ENCODE measurements at regions not wholly inside any gene's neighbourhood (a gene's known extent, or its start where the extent isn't known, plus 50 kb on each side); places are given as distances from the start of the nearest gene placed in this dataset.

DNA sequence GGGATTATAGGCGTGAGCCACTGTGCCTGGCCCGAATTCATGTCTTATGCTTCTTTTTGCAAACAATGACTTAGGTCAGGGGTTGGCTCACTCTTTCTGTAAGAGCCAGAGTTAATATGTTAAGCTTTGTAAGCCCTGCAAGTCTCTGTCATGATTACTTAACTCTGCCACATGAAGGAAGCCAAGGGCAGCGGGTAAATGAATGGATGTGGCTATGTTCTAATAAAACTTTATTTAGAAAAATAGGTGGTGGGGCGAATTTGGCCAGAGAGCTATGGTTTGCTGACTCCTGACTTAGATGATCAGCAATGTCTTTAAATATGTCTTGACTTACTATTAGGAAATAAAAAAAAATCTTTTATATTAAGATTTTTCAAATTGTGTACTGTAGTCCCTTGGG, 114.9 kb upstream of the ZFP64 start:
- TF ChIP-seq EP300 (IDR thresholded peaks at IDR 0.05) (no peak), POLR2AphosphoS5 (IDR thresholded peaks at IDR 0.05) (no peak), POLR2A (IDR thresholded peaks at IDR 0.05; ENCODE audit: low read depth) (no peak)
- TF ChIP-seq, protein P1, sequence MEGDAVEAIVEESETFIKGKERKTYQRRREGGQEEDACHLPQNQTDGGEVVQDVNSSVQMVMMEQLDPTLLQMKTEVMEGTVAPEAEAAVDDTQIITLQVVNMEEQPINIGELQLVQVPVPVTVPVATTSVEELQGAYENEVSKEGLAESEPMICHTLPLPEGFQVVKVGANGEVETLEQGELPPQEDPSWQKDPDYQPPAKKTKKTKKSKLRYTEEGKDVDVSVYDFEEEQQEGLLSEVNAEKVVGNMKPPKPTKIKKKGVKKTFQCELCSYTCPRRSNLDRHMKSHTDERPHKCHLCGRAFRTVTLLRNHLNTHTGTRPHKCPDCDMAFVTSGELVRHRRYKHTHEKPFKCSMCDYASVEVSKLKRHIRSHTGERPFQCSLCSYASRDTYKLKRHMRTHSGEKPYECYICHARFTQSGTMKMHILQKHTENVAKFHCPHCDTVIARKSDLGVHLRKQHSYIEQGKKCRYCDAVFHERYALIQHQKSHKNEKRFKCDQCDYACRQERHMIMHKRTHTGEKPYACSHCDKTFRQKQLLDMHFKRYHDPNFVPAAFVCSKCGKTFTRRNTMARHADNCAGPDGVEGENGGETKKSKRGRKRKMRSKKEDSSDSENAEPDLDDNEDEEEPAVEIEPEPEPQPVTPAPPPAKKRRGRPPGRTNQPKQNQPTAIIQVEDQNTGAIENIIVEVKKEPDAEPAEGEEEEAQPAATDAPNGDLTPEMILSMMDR (IDR thresholded peaks at IDR 0.05): no peak
- DNase-seq (ENCODE audit: extremely low spot score): no peak
- no peak overlapping the region for H3K27ac ChIP-seq (replicated peaks in 1 of 4)
- H3K4me1 ChIP-seq: no peaks in the 10 kb centered on the region
- WGBS: 91% methylated on average over 4 of the region's 4 CpGs
- no peak overlapping the region for H3K4me3 ChIP-seq
- intact Hi-C loops (cut with DNase I): no loop called here
- peaks cover 0 to 11% (median 0%) of the 10 kb centered on the region in 4 donors for H3K27me3 ChIP-seq
- no peaks in the 10 kb centered on the region for H3K9me3 ChIP-seq
- no peaks in the 10 kb centered on the region for H3K36me3 ChIP-seq

DNA sequence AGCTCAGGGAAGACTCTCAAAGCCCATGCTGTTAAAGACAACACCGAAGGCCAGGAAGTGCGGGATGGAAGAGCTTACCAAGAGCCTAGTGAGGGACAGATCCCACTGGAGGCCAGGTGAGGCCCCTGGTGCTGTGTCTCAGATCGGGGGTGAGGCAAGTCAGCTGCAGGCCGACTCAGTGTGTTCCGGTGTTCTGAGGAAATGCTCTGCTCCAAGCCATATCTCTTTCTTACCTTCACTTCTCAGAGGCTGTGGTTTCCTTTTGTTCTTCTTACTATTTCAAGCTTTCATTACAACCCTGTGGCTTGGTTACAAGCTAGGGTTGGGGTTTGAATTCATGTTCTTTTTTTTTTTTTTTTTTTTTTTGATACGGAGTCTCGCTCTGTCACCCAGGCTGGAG, 114.3 kb upstream of the ZFP64 start:
- H3K4me1 ChIP-seq: no peaks in the 10 kb centered on the region
- H3K27me3 ChIP-seq: peaks cover 0 to 11% (median 0%) of the 10 kb centered on the region in 4 donors
- DNase-seq (ENCODE audit: extremely low spot score): no peak

DNA sequence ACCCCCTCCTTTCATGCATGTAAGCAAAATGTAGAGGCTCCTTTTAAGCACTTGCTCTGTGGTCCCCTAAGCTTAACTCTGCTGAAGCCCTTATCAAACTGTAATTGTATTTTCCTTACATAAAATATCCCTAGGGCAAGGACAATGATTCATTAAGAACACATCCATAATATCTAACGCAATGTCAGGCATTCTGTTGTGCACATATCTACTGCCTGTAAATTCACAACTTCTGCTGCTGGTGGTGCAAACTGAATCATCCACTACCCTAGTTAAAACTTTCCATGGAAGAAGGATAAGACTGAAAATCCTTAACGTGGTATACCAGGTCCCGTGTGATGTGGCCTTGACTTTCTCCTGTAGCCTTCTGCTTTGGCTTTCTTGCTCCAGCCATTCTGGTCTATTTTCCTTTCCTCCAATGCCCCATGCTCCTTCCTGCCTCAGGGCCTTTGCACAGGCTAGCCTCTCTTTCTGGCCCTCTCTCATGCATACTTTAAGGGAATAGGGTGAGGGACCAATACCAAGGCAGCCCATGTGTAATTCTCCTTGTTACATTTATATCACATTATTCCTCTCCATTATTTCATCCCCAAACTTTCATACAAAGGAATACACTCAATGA, 113.6 kb upstream of the ZFP64 start:
- Histone ChIP-seq H3K36me3 (no peaks in the 10 kb centered on the region), H3K4me3 (no peak overlapping the region), H3K9me3 (no peaks in the 10 kb centered on the region), H3K27me3 (peaks cover 0 to 11% (median 0%) of the 10 kb centered on the region in 4 donors), H3K4me1 (no peaks in the 10 kb centered on the region), H3K27ac (replicated peaks in 1 of 4) (no peak overlapping the region)
- intact Hi-C loops (cut with DNase I): no loop called here
- 92% methylated on average over 3 of the region's 3 CpGs for WGBS
- no peak for TF ChIP-seq POLR2A (IDR thresholded peaks at IDR 0.05; ENCODE audit: low read depth)
- TF ChIP-seq, protein P1 (IDR thresholded peaks at IDR 0.05): no peak
- no peak for TF ChIP-seq POLR2AphosphoS5 (IDR thresholded peaks at IDR 0.05)
- no peak for TF ChIP-seq EP300 (IDR thresholded peaks at IDR 0.05)
- DNase-seq (ENCODE audit: extremely low spot score): no peak

More for the DNA sequence above, 114.3 kb upstream of the ZFP64 start:
- WGBS: 81% methylated on average over 7 of the region's 7 CpGs
- H3K36me3 ChIP-seq: no peaks in the 10 kb centered on the region
- H3K27ac ChIP-seq (replicated peaks in 1 of 4): no peak overlapping the region
- no peaks in the 10 kb centered on the region for H3K9me3 ChIP-seq
- H3K4me3 ChIP-seq: no peak overlapping the region
- intact Hi-C loops (cut with DNase I): no loop called here
- TF ChIP-seq POLR2A (IDR thresholded peaks at IDR 0.05; ENCODE audit: low read depth): no peak
- TF ChIP-seq, protein P1 (IDR thresholded peaks at IDR 0.05): no peak
- TF ChIP-seq POLR2AphosphoS5 (IDR thresholded peaks at IDR 0.05): no peak
- no peak for TF ChIP-seq EP300 (IDR thresholded peaks at IDR 0.05)

DNA sequence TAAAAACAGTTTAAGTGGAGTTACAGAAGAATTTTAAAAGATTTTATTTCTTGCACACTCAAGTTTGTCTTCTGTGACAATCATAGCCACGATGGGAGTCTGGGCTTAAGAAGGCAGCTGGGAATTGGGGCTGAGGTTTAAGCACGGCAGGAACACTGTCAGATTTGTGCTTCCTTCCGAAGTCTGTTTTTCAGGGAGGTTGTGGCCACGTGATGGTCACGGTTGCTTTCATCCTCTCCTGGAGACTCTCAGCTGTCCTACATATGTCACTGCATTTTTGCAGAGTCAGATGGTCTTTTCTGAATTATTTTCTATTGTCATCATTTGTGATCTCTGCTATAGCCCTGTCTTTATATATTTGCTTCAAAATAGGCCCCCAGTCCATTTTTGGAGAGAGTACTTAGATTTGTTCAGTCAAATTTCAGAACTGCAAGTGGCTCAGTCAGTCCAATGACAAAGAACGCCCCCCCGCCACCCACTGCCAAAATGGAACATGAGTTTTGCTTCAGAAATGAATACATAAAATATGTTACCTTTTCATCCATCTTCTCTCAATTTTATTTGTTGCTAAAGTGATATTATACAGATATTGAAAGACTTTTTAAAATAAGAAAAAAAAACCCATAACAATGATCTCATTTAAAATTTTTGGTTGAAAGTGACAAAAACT, 111.8 kb upstream of the ZFP64 start:
- peaks cover 0 to 16% (median 0%) of the 10 kb centered on the region in 4 donors for H3K27me3 ChIP-seq
- WGBS: 72% methylated on average over 7 of the region's 7 CpGs
- no peak overlapping the region for H3K27ac ChIP-seq (replicated peaks in 1 of 4)
- no peaks in the 10 kb centered on the region for H3K4me1 ChIP-seq
- H3K9me3 ChIP-seq: no peaks in the 10 kb centered on the region
- intact Hi-C loops (cut with DNase I): no loop called here
- no peak for DNase-seq (ENCODE audit: extremely low spot score)
- no peaks in the 10 kb centered on the region for H3K36me3 ChIP-seq
- TF ChIP-seq POLR2A (IDR thresholded peaks at IDR 0.05; ENCODE audit: low read depth) (no peak), EP300 (IDR thresholded peaks at IDR 0.05) (no peak), POLR2AphosphoS5 (IDR thresholded peaks at IDR 0.05) (no peak)
- TF ChIP-seq, protein P1 (IDR thresholded peaks at IDR 0.05): no peak
- no peak overlapping the region for H3K4me3 ChIP-seq

All from esophagus muscularis mucosa (tissue), 4 donors.